ENCODE measurements at regions not wholly inside any gene's neighbourhood (a gene's known extent, or its start where the extent isn't known, plus 50 kb on each side); places are given as distances from the start of the nearest gene placed in this dataset.

GRCh38 chr12:58365087-58365390 is 423.7 kb downstream of the ATP23 start:
- no peak for TF ChIP-seq EZH2 (IDR thresholded peaks at IDR 0.05; ENCODE audit: low read length, unreplicated experiment)
- TF ChIP-seq CTCF (conservative IDR thresholded peaks at IDR 0.05; ENCODE audit: low read depth, low read length), result no peak
- TF ChIP-seq EZH2phosphoT487 (IDR thresholded peaks at IDR 0.05; ENCODE audit: borderline replicate concordance, low read length), result no peak
